Hepatic stellate cell (primary cell): ENCODE measurements at regions not wholly inside any gene's neighbourhood (a gene's known extent, or its start where the extent isn't known, plus 50 kb on each side); places are given as distances from the start of the nearest gene placed in this dataset.
"Not testable (repeated sequence)": the region's sequence is repeated elsewhere in the genome, so short reads cannot be mapped to it uniquely, and the experiment has no call there.

ENCODE experiments used
- DNase-seq: peaks from one replicate; pipeline ENCODE4 v3.0.0; 2011; ENCODE audit warnings: low spot score

GRCh38 chr2:226160617-226161016 is 639.0 kb downstream of the IRS1 start:
- DNase-seq = not testable (repeated sequence)

GRCh38 chr2:226159875-226160479 is 639.6 kb downstream of the IRS1 start:
- DNase-seq = no peak

- no peak for DNase-seq
Measured at GRCh38 chr2:226158940-226159339, 640.7 kb downstream of the IRS1 start.

GRCh38 chr2:226158229-226158628 is 641.4 kb downstream of the IRS1 start:
- DNase-seq = no peak

GRCh38 chr2:226155093-226155875 is 644.3 kb downstream of the IRS1 start:
- no peak for DNase-seq

- no peak for DNase-seq
Measured at GRCh38 chr2:226154610-226155009, 645.0 kb downstream of the IRS1 start.

- DNase-seq = no peak
Measured at GRCh38 chr2:226153553-226153952, 646.1 kb downstream of the IRS1 start.

GRCh38 chr2:226151157-226151556 is 648.5 kb downstream of the IRS1 start:
- DNase-seq = no peak

GRCh38 chr2:226143091-226143490 is 656.5 kb downstream of the IRS1 start:
- no peak for DNase-seq

GRCh38 chr2:226142463-226142862 is 657.2 kb downstream of the IRS1 start:
- no peak for DNase-seq

- DNase-seq = no peak
Measured at GRCh38 chr2:226140594-226140993, 659.0 kb downstream of the IRS1 start.

GRCh38 chr2:226139759-226140158 is 659.9 kb downstream of the IRS1 start:
- no peak for DNase-seq

- DNase-seq = no peak
Measured at GRCh38 chr2:226137201-226137811, 662.3 kb downstream of the IRS1 start.

- no peak for DNase-seq
Measured at GRCh38 chr2:226136739-226137138, 662.9 kb downstream of the IRS1 start.

- DNase-seq = no peak
Measured at GRCh38 chr2:226135861-226136548, 663.6 kb downstream of the IRS1 start.

GRCh38 chr2:226132323-226133215 is 667.1 kb downstream of the IRS1 start:
- no peak for DNase-seq

GRCh38 chr2:226131299-226131784 is 668.3 kb downstream of the IRS1 start:
- DNase-seq = no peak

- DNase-seq = no peak
Measured at GRCh38 chr2:226130192-226130591, 669.4 kb downstream of the IRS1 start.

GRCh38 chr2:226127682-226128081 is 671.9 kb downstream of the IRS1 start:
- no peak for DNase-seq

GRCh38 chr2:226126104-226126503 is 673.5 kb downstream of the IRS1 start:
- no peak for DNase-seq

GRCh38 chr2:226125176-226125883 is 674.3 kb downstream of the IRS1 start:
- no peak for DNase-seq
